ENCODE measurements at regions not wholly inside any gene's neighbourhood (a gene's known extent, or its start where the extent isn't known, plus 50 kb on each side); places are given as distances from the start of the nearest gene placed in this dataset.

- DNase-seq (ENCODE audit: low spot score) = no peak
Observed at GRCh38 chr5:3888310-3888709, 292.7 kb downstream of the IRX1 start.

- no peak for DNase-seq (ENCODE audit: low spot score)
Observed at GRCh38 chr5:3889412-3890142, 293.9 kb downstream of the IRX1 start.

- DNase-seq (ENCODE audit: low spot score) = no peak
Observed at GRCh38 chr5:3891113-3891512, 295.5 kb downstream of the IRX1 start.

- no peak for DNase-seq (ENCODE audit: low spot score)
Observed at GRCh38 chr5:3893527-3893926, 297.9 kb downstream of the IRX1 start.

- no peak for DNase-seq (ENCODE audit: low spot score)
Observed at GRCh38 chr5:3893975-3894374, 298.3 kb downstream of the IRX1 start.

- no peak for DNase-seq (ENCODE audit: low spot score)
Observed at GRCh38 chr5:3896098-3896497, 300.5 kb downstream of the IRX1 start.

- no peak for DNase-seq (ENCODE audit: low spot score)
Observed at GRCh38 chr5:3899093-3899492, 303.5 kb downstream of the IRX1 start.

- no peak for DNase-seq (ENCODE audit: low spot score)
Observed at GRCh38 chr5:3904584-3904983, 309.0 kb downstream of the IRX1 start.

- no peak for DNase-seq (ENCODE audit: low spot score)
Observed at GRCh38 chr5:3905031-3905430, 309.4 kb downstream of the IRX1 start.

GRCh38 chr5:3905521-3905920, 309.9 kb downstream of the IRX1 start:
- DNase-seq (ENCODE audit: low spot score) = no peak

GRCh38 chr5:3911111-3911510, 315.5 kb downstream of the IRX1 start:
- DNase-seq (ENCODE audit: low spot score) = no peak

GRCh38 chr5:3911773-3912172, 316.1 kb downstream of the IRX1 start:
- no peak for DNase-seq (ENCODE audit: low spot score)

GRCh38 chr5:3912790-3913189, 317.2 kb downstream of the IRX1 start:
- no peak for DNase-seq (ENCODE audit: low spot score)

GRCh38 chr5:3913279-3913678, 317.6 kb downstream of the IRX1 start:
- DNase-seq (ENCODE audit: low spot score) = no peak

- no peak for DNase-seq (ENCODE audit: low spot score)
Observed at GRCh38 chr5:3925022-3925421, 329.4 kb downstream of the IRX1 start.

GRCh38 chr5:3925935-3926334, 330.3 kb downstream of the IRX1 start:
- DNase-seq (ENCODE audit: low spot score) = no peak

GRCh38 chr5:3929799-3930198, 334.2 kb downstream of the IRX1 start:
- DNase-seq (ENCODE audit: low spot score) = no peak

GRCh38 chr5:3931976-3932375, 336.3 kb downstream of the IRX1 start:
- no peak for DNase-seq (ENCODE audit: low spot score)

GRCh38 chr5:3933536-3933935, 337.9 kb downstream of the IRX1 start:
- DNase-seq (ENCODE audit: low spot score) = no peak

- no peak for DNase-seq (ENCODE audit: low spot score)
Observed at GRCh38 chr5:3933966-3934365, 338.3 kb downstream of the IRX1 start.

- no peak for DNase-seq (ENCODE audit: low spot score)
Observed at GRCh38 chr5:3943859-3944258, 348.2 kb downstream of the IRX1 start.

- DNase-seq (ENCODE audit: low spot score) = no peak
Observed at GRCh38 chr5:3944930-3945329, 349.3 kb downstream of the IRX1 start.

- no peak for DNase-seq (ENCODE audit: low spot score)
Observed at GRCh38 chr5:3948838-3949237, 353.2 kb downstream of the IRX1 start.

GRCh38 chr5:3954199-3954598, 358.6 kb downstream of the IRX1 start:
- DNase-seq (ENCODE audit: low spot score) = no peak

GRCh38 chr5:3954633-3955032, 359.0 kb downstream of the IRX1 start:
- DNase-seq (ENCODE audit: low spot score) = no peak

Data from kidney capillary endothelial cell (primary cell).